ENCODE measurements at regions not wholly inside any gene's neighbourhood (a gene's known extent, or its start where the extent isn't known, plus 50 kb on each side); places are given as distances from the start of the nearest gene placed in this dataset.

GRCh38 chr9:13645557-13645956, 366.1 kb upstream of the MPDZ start:
- no peak for TF ChIP-seq POLR2A (conservative IDR thresholded peaks at IDR 0.05)
- TF ChIP-seq ZNF77 (CRISPR knock-in tag; IDR thresholded peaks at IDR 0.05), result no peak
- no peak for TF ChIP-seq ZBTB7A (IDR thresholded peaks at IDR 0.05; ENCODE audit: borderline replicate concordance, control insufficient read depth, low read depth, low read length)
- TF ChIP-seq MAFG (tag; conservative IDR thresholded peaks at IDR 0.05), result no peak
- TF ChIP-seq, protein P1, sequence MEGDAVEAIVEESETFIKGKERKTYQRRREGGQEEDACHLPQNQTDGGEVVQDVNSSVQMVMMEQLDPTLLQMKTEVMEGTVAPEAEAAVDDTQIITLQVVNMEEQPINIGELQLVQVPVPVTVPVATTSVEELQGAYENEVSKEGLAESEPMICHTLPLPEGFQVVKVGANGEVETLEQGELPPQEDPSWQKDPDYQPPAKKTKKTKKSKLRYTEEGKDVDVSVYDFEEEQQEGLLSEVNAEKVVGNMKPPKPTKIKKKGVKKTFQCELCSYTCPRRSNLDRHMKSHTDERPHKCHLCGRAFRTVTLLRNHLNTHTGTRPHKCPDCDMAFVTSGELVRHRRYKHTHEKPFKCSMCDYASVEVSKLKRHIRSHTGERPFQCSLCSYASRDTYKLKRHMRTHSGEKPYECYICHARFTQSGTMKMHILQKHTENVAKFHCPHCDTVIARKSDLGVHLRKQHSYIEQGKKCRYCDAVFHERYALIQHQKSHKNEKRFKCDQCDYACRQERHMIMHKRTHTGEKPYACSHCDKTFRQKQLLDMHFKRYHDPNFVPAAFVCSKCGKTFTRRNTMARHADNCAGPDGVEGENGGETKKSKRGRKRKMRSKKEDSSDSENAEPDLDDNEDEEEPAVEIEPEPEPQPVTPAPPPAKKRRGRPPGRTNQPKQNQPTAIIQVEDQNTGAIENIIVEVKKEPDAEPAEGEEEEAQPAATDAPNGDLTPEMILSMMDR (IDR thresholded peaks at IDR 0.05 in 2 of 3, conservative IDR thresholded peaks at IDR 0.05 in 1 of 3; ENCODE audit: insufficient read depth in 2 of 3, low read depth in 1 of 3, low read length in 3 of 3), result no peak

Data from K562 (cell line).